Activated T-cell treated with anti-CD3 and anti-CD28 coated beads, Interleukin-2, amount 50 U/mL, for 48 hours (primary cell): ENCODE measurements at regions not wholly inside any gene's neighbourhood (a gene's known extent, or its start where the extent isn't known, plus 50 kb on each side); places are given as distances from the start of the nearest gene placed in this dataset.

Experiments used
- DNase-seq, 2 experiments: peaks; one replicate each; pipeline ENCODE4 v3.0.0-alpha.2; 2020

DNA sequence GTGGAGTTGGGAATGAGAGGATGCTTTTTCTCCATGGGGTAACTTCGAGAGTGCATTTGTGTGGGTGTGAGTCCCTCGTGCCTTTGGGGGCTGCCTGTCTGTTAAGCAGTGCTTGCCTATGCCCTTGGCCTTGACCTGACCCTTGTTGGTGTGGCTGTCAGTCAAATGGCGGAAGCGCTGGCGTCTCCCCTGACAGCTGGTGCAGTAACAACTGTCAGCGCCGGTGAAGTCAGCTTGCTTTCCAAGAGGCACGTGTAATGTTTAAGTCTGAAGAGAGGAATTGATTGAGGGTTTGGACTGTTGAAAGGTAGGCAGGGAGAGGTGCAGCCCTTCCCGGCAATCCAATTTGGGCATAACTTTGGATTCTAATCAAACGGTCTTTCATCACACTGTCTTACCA is 211.3 kb downstream of the AACS start:
- DNase-seq: no peak

DNA sequence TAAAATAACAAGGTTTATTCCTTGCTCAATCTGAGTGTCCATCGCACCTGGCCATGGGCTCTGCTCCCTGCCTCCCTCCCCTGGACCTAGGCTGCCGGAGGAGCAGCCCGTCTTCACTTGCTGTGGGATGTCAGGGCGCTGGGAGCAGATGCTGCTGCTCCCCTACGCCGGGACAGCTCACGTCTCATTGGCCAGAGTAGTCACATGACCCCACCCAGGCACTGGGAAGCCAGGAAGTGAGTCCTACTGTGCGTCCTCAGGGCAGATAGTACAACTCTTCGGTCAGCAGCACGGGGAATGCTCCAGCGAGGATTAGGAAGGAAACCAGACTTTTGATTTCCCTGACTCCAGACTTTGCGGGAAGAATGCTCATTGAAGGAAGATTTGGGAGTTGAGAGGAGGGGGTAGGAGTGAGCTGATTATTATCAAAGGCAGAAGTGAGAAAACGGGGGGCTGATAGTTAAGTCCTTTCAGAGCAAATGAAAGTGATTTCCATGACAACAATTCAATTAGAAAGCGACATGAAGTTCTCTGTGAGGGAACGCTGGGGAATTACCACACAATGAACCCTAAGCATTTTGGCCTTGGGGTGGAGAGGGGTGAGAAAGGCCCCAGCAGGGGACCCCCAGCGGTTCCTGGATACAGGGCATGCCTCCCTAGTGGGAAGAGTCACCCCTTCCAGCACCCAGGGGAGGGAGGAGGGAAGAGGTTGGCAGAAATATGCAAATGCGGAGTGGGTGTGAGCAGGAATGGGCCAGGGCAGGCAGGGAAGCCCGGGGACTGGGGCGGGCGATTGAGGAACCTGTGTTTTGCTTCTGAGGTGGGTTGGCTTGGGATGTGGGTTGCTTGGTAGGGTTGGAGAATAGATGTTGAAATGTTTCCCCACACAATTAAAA is 215.5 kb downstream of the AACS start:
- DNase-seq: no peak

DNA sequence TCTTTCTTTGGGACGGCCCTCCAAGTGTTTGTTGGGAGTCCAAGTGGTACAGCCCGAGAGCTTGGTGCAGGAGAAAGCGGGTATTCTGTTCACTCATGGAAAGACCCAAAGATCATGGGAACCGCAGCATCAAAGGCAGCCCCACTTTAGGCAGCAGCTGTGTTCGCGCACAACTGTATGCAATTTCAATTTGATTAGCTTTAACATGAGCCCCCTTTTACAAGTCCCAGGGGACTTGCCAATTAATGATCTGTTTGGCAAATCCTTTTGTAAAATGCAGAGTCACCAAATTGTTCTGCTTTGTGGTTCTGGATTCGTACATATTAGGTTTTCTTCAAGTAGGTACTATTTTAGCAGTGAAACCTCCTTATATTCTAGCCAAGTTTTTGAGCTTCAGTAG is 217.7 kb downstream of the AACS start:
- no peak for DNase-seq

GRCh38 chr12:125283521-125283920 is 218.3 kb downstream of the AACS start:
- no peak for DNase-seq

DNA sequence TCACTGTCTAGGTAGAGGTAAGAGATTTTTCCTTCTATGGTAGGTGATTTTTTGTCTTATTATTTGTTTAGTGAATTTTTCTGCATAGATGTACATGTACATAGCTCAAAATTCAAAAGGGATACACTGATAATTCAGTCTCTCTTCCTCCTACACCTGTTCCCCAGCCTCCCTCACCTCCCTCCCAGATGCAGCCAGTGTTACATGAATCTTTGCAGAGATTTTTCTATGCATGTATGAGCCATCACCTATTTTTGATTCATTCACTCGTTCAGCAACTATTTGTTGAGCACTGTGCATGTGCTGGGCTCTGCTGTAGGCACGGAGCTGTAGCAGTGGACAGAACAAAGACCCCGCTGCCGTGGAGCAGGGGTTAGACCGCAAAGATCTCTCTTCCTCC is 218.9 kb downstream of the AACS start:
- DNase-seq: no peak

- DNase-seq: no peak
Observed at GRCh38 chr12:125284945-125285685, 219.9 kb downstream of the AACS start.

- no peak for DNase-seq
Observed at GRCh38 chr12:125286005-125286727, 220.9 kb downstream of the AACS start.

DNA sequence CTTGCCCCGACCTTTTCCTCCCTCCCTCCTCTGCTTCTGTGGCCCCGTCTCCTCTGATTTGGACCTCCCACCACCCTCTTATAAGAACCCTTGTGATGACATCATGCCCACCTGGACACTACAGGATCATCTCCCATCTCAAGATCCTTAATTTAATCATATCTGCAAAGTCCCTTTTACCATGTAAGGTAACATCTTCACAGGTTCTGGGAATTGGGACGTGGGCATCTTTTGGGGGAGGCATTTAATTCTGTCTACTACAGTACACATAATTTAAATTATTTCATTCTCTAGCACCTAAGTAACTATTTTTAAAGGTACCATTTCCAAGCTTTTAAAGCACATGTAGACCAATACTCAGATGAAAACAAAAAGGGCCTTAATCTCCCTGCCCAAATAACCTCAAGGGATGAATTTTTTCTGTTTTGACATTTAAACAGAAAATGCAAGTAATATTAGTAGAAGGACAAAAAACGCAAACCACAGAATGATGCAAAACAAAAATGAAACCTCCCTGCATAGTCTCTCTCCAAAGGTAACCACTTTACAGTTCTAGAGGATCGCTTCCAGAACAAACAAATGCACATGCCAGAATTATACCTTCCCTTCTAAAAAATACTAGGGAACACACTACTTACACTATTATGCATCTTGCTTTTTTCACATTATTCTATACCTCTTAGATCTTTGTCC is 222.1 kb downstream of the AACS start:
- no peak for DNase-seq

DNA sequence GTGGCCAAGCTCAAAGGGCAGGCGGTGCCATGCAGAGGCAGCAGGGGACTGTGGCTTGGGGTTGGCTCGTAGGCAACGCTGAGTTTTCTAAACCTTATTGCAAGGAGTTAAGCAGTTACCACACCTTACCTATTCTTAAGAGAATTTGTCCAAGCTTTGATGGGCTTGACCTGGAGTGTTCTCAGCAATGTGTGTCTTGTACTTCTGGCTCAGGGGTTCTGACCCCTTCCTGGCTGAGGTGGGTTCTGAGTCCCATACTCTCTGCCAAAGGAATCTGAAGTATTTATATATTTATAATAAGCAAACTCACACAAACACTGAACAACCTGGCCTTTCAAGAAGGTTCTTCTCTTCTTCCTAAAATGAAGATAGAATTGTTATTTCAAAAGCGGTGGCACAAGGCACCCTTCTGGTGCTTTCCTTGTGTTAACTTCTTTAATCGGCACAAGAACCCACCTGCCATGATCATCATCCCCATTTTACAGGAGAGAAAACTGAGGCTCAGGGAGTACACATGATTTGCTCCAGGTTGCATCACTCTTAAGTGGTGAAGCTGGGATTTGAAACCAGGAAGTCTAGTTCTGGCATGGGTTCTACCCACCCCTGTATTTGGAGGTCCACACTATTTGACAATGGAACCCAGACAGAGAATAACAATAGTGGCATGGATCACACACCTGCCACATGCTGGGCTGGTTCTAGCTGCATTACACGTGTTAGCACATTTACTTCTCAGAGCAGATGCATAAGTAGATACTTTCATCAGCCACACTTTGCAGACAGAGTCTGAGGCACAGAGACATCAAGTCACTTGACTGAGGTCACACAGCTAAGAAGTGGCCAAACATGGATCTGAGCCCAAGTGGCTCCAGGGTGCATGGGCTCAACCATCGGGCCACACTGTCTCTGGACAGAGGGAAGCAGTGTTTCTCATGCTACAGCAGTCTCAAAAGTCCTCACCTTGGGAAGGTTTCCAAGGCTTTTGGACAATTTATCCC is 224.0 kb downstream of the AACS start:
- no peak for DNase-seq

GRCh38 chr12:125289970-125290369 is 224.7 kb downstream of the AACS start:
- no peak for DNase-seq

DNA sequence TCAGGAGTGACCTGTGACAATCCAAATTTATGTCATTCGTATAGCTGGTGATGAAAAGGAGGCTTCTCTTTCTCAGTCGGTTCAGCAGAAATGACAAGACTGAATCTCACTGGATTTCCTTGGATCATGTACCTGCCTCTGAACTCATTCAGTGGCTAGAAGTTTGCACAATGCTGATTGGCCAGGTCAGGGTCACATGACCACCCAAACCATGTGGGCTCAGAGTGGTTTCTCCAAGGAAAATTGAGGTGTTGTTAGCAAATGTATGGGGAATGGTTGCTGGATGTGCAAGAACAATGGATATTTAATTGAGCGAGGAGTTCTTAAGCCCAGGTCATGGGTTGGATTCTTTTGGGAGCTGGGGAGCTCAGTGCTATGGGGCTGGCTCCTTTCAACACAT is 227.5 kb downstream of the AACS start:
- DNase-seq: no peak

- no peak for DNase-seq
Observed at GRCh38 chr12:125295550-125295949, 230.3 kb downstream of the AACS start.

DNA sequence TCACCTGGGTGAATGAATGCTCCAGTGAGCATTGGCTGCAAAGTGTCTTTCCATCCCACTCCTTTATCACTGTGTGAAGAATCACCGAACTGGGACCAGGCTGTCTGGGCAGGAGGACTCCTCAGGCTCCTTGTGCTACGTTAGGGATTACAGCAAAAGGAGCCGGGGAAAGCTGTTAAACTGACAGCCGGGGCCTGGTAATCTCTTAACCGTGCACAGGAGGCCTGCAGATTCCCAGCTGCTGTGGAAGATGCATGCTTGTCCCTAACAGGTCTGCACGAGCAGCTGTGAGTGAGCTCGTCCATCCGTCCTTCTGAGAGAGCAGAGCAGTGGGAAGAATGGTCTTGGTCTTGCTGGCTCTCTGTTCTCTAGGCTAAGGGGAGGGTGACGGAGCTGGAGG is 231.5 kb downstream of the AACS start:
- no peak for DNase-seq

GRCh38 chr12:125299840-125300239 is 234.6 kb downstream of the AACS start:
- no peak for DNase-seq

GRCh38 chr12:125300249-125300648 is 235.0 kb downstream of the AACS start:
- no peak for DNase-seq

GRCh38 chr12:125303337-125303736 is 238.1 kb downstream of the AACS start:
- no peak for DNase-seq

DNA sequence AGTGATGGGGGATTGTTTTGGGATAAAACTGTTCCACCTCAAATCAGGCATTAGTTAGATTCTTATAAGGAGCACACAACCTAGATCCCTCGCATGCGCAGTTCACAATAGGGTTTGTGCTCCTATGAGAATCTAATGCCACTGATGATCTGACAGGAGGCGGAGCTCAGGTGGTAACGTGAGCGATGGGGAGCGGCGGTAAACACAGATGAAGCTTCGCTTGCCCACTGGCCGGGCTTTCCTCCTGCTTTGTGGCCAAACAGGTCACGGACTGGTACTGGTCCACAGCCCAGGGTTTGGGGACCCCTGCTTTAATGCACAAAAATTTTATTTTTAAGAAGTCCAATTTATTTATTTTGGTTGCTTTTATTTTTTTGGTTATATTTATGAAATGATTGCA is 238.8 kb downstream of the AACS start:
- no peak for DNase-seq

- DNase-seq: no peak
Observed at GRCh38 chr12:125305231-125305630, 240.0 kb downstream of the AACS start.

GRCh38 chr12:125310461-125310860 is 245.2 kb downstream of the AACS start:
- no peak for DNase-seq

GRCh38 chr12:125311050-125311449 is 245.8 kb downstream of the AACS start:
- no peak for DNase-seq

DNA sequence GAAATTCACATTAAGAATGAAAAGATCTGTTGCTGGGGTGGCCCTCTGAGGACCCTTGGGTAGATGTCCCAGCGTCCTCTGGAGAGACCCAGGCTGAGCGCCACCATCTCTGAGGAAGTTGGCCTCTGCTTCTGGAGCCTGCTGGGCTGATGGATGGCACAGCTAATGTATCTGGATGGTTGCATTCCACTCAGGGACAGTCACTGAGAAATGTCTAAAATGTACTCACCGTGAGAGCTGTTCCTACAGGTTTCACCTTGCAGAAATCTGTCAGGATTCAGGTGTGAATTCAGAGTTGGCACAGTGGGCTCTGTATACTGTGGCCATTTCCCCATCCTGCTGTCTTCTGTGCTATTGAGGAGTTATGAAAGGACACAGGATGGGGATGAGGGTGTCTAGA is 247.2 kb downstream of the AACS start:
- no peak for DNase-seq
